ENCODE measurements at regions not wholly inside any gene's neighbourhood (a gene's known extent, or its start where the extent isn't known, plus 50 kb on each side); places are given as distances from the start of the nearest gene placed in this dataset.

GRCh38 chr18:47716632-47717185, 213.8 kb downstream of the SMAD2 start:
- no peak for DNase-seq
- Histone ChIP-seq H3K9me3 (no peaks in the 10 kb centered on the region), H3K27ac (no peak overlapping the region), H3K27me3 (peaks cover 0 to 2% (median 0%) of the 10 kb centered on the region in 3 donors), H3K36me3 (no peaks in the 10 kb centered on the region), H3K4me3 (no peak overlapping the region), H3K4me1 (no peaks in the 10 kb centered on the region)
- no peak for ATAC-seq
- TF ChIP-seq CTCF (IDR thresholded peaks at IDR 0.05 in 4 of 5, conservative IDR thresholded peaks at IDR 0.05 in 1 of 5): no peak
- no peak for TF ChIP-seq POLR2A (IDR thresholded peaks at IDR 0.05)
- in situ Hi-C loops (cut with MboI; ENCODE audit: low sequenced_read_pairs in 4 of 4): no loop called here
- intact Hi-C loops (cut with DNase I; ENCODE audit: low total_unique reads): no loop called here

DNA sequence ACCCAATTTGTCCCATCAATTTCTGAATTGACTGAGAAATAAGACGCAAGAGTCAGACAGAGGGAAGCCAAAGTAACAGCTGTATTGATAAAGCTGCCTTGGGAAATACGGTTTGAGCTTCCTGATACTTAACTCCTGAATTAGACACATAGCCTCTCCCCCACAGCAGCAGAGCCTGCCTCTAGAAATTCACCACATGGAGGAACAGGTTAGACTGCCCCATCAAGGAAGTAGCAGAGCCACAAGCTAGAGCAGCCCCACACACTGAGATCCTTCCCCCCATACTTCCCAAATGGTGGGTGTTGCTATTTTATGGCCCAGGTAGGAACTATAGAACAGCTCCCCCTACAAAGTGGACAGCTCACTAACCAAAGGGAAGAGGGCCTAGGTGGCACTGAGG, 220.0 kb downstream of the SMAD2 start:
- intact Hi-C loops (cut with DNase I; ENCODE audit: low total_unique reads) (no loop called here), in situ Hi-C loops (cut with MboI; ENCODE audit: low sequenced_read_pairs in 4 of 4) (no loop called here)
- H3K27me3 ChIP-seq: peaks cover 0 to 2% (median 0%) of the 10 kb centered on the region in 3 donors
- H3K4me1 ChIP-seq: no peaks in the 10 kb centered on the region
- no peaks in the 10 kb centered on the region for H3K9me3 ChIP-seq
- TF ChIP-seq CTCF (IDR thresholded peaks at IDR 0.05 in 4 of 5, conservative IDR thresholded peaks at IDR 0.05 in 1 of 5) (no peak), POLR2A (IDR thresholded peaks at IDR 0.05) (no peak)
- H3K4me3 ChIP-seq: no peak overlapping the region
- DNase-seq (no peak), ATAC-seq (no peak)
- H3K27ac ChIP-seq: no peak overlapping the region
- H3K36me3 ChIP-seq: no peaks in the 10 kb centered on the region

- peaks cover 0 to 2% (median 0%) of the 10 kb centered on the region in 3 donors for H3K27me3 ChIP-seq
- DNase-seq: no peak
- intact Hi-C loops (cut with DNase I; ENCODE audit: low total_unique reads) (no loop called here), in situ Hi-C loops (cut with MboI; ENCODE audit: low sequenced_read_pairs in 4 of 4) (no loop called here)
- no peaks in the 10 kb centered on the region for H3K4me1 ChIP-seq
- H3K4me3 ChIP-seq: no peak overlapping the region
- H3K36me3 ChIP-seq: no peaks in the 10 kb centered on the region
- ATAC-seq: no peak
- TF ChIP-seq CTCF (IDR thresholded peaks at IDR 0.05 in 4 of 5, conservative IDR thresholded peaks at IDR 0.05 in 1 of 5): no peak
- no peak for TF ChIP-seq POLR2A (IDR thresholded peaks at IDR 0.05)
- no peak overlapping the region for H3K27ac ChIP-seq
- H3K9me3 ChIP-seq: no peaks in the 10 kb centered on the region
Observed at GRCh38 chr18:47709556-47709955, 220.9 kb downstream of the SMAD2 start.

DNA sequence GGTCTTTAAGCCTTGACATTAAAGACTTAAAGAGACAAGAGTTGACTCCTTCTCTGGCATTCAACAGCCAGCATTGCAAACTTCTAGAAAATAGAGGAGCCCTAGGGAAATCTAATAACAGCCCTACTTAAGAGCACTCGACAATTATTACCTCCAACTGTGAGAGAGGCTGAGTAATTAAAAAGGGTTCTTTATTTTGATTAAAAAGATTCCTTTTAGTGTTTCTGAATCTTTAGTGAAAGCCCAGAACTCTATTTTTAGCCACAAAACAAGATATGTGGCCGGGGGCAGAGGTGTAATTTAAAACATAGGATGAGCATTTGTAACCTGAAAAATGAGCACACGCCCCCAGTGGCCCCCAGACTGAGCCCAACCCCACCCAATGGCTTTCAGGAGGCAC, 222.3 kb downstream of the SMAD2 start:
- DNase-seq (no peak), ATAC-seq (no peak)
- Histone ChIP-seq H3K27ac (no peak overlapping the region), H3K4me1 (no peaks in the 10 kb centered on the region), H3K4me3 (no peak overlapping the region), H3K36me3 (no peaks in the 10 kb centered on the region), H3K9me3 (no peaks in the 10 kb centered on the region), H3K27me3 (peaks cover 0 to 2% (median 0%) of the 10 kb centered on the region in 3 donors)
- TF ChIP-seq CTCF (IDR thresholded peaks at IDR 0.05 in 4 of 5, conservative IDR thresholded peaks at IDR 0.05 in 1 of 5): no peak
- no peak for TF ChIP-seq POLR2A (IDR thresholded peaks at IDR 0.05)
- in situ Hi-C loops (cut with MboI; ENCODE audit: low sequenced_read_pairs in 4 of 4) (no loop called here), intact Hi-C loops (cut with DNase I; ENCODE audit: low total_unique reads) (no loop called here)

GRCh38 chr18:47701134-47701533, 229.3 kb downstream of the SMAD2 start:
- Histone ChIP-seq H3K36me3 (no peaks in the 10 kb centered on the region), H3K27ac (no peak overlapping the region), H3K9me3 (no peaks in the 10 kb centered on the region), H3K4me3 (no peak overlapping the region), H3K4me1 (no peaks in the 10 kb centered on the region), H3K27me3 (no peaks in the 10 kb centered on the region)
- ATAC-seq (no peak), DNase-seq (no peak)
- in situ Hi-C loops (cut with MboI; ENCODE audit: low sequenced_read_pairs in 4 of 4): no loop called here
- intact Hi-C loops (cut with DNase I; ENCODE audit: low total_unique reads): no loop called here
- TF ChIP-seq POLR2A (IDR thresholded peaks at IDR 0.05): no peak
- no peak for TF ChIP-seq CTCF (IDR thresholded peaks at IDR 0.05 in 4 of 5, conservative IDR thresholded peaks at IDR 0.05 in 1 of 5)

Data from gastrocnemius medialis (tissue), 4 donors.